IMR-90 (cell line): ENCODE measurements at regions not wholly inside any gene's neighbourhood (a gene's known extent, or its start where the extent isn't known, plus 50 kb on each side); places are given as distances from the start of the nearest gene placed in this dataset.

ENCODE experiments used
- ATAC-seq: fragments of 200-7000 bp; cut with Tn5 transposase; 2 replicates; pipeline ENCODE4 v1.9.1; 2020; ENCODE audit warnings: low read depth, mild to moderate bottlenecking, moderate library complexity
- BruUV-seq: library from RNA; stranded (reverse); fragments of 400-500 nt; replicated peaks from 2 replicates; lab custom pipeline; 2021; lab: Mats Ljungman, UMichigan
- CTCF ChIA-PET: fragments of 300-600 bp; formaldehyde crosslinking; extraction: SDS; loops from one replicate; lab custom pipeline; 2021; ENCODE audit warnings: antibody characterized with exemption; lab: Yijun Ruan, JAX
- POLR2A ChIA-PET: fragments of 300-600 bp; sonication (Branson Sonifier 250); formaldehyde crosslinking; loops from one replicate; lab custom pipeline; 2022; ENCODE audit warnings: antibody characterized with exemption; ENCODE audit not compliant: unreplicated experiment; lab: Charles Lee
- DNase-seq: peaks from one replicate; pipeline ENCODE4 v3.0.0; 2013
- H2AFZ ChIP-seq: replicated peaks from 2 replicates; pipeline ENCODE3; 2013; ENCODE audit warnings: low read length, mild to moderate bottlenecking; ENCODE audit not compliant: poor library complexity
- H2AK5ac ChIP-seq: 2 replicates; pipeline ENCODE4 v1.6.1; 2013; ENCODE audit warnings: low read depth, low read length, inconsistent platforms
- H2AK9ac ChIP-seq: replicated peaks from 2 replicates; pipeline ENCODE3; 2013; ENCODE audit warnings: mild to moderate bottlenecking, low read depth, low read length, moderate library complexity; ENCODE audit not compliant: poor library complexity
- H2BK120ac ChIP-seq: 2 replicates; pipeline ENCODE4 v1.6.1; 2013; ENCODE audit warnings: low read depth, low read length, inconsistent platforms
- H2BK15ac ChIP-seq: 3 replicates; pipeline ENCODE4 v1.6.1; 2013; ENCODE audit warnings: low read depth, low read length, inconsistent platforms
- H2BK20ac ChIP-seq: 2 replicates; pipeline ENCODE4 v1.6.1; 2013; ENCODE audit warnings: low read depth, mild to moderate bottlenecking, inconsistent platforms, low read length, moderate library complexity
- H2BK5ac ChIP-seq: 2 replicates; pipeline ENCODE4 v1.6.1; 2013; ENCODE audit warnings: mild to moderate bottlenecking, low read depth, low read length, inconsistent platforms; ENCODE audit not compliant: poor library complexity, severe bottlenecking
- H3K14ac ChIP-seq: replicated peaks from 2 replicates; pipeline ENCODE4 v1.6.1; 2013; ENCODE audit warnings: low read depth, low read length, inconsistent platforms
- H3K18ac ChIP-seq: 2 replicates; pipeline ENCODE4 v1.6.1; 2013; ENCODE audit warnings: low read depth, low read length, control low read depth
- H3K23ac ChIP-seq: 2 replicates; pipeline ENCODE4 v1.6.1; 2013; ENCODE audit warnings: low read depth, low read length, inconsistent platforms
- H3K27ac ChIP-seq: 2 replicates; pipeline ENCODE4 v1.5.1; 2013; ENCODE audit warnings: mild to moderate bottlenecking, control low read depth, low read length; ENCODE audit not compliant: insufficient read depth
- H3K27me3 ChIP-seq: 2 replicates; pipeline ENCODE4 v1.6.1; 2013; ENCODE audit warnings: low read length; ENCODE audit not compliant: control insufficient read depth, insufficient read depth
- H3K36me3 ChIP-seq: 2 replicates; pipeline ENCODE4 v1.6.1; 2013; ENCODE audit warnings: low read length, mixed read lengths; ENCODE audit not compliant: control insufficient read depth, insufficient read depth
- H3K4ac ChIP-seq: 2 replicates; pipeline ENCODE4 v1.6.1; 2013; ENCODE audit warnings: low read depth, low read length, inconsistent platforms
- H3K4me1 ChIP-seq: 2 replicates; pipeline ENCODE4 v1.6.1; 2013; ENCODE audit warnings: low read length, mixed read lengths; ENCODE audit not compliant: control insufficient read depth, insufficient read depth
- H3K4me2 ChIP-seq: 2 replicates; pipeline ENCODE4 v1.6.1; 2013; ENCODE audit warnings: low read depth, mild to moderate bottlenecking, control low read depth, low read length, moderate library complexity
- H3K4me3 ChIP-seq: 2 replicates; pipeline ENCODE4 v1.5.1; 2013; ENCODE audit warnings: low read depth, mild to moderate bottlenecking, control low read depth, low read length, moderate library complexity; ENCODE audit not compliant: insufficient read depth
- H3K56ac ChIP-seq: 2 replicates; pipeline ENCODE4 v1.6.1; 2013; ENCODE audit warnings: low read length, inconsistent platforms; ENCODE audit not compliant: insufficient read depth; ENCODE audit errors: extremely low read depth
- H3K79me1 ChIP-seq, 2 experiments: 2 replicates each; pipeline ENCODE4 v1.6.1; 2013; ENCODE audit warnings: low read length in 2 of 2, inconsistent platforms in 1 of 2, low read depth in 1 of 2
- H3K9ac ChIP-seq: 2 replicates; pipeline ENCODE4 v1.6.1; 2013; ENCODE audit warnings: low read depth, low read length, control low read depth
- H3K9me1 ChIP-seq: 2 replicates; pipeline ENCODE4 v1.6.1; 2013; ENCODE audit warnings: low read length, inconsistent platforms; ENCODE audit not compliant: insufficient read depth
- H3K9me3 ChIP-seq: 2 replicates; pipeline ENCODE4 v1.6.1; 2013; ENCODE audit warnings: low read length; ENCODE audit not compliant: control insufficient read depth, insufficient read depth
- H4K20me1 ChIP-seq: 2 replicates; pipeline ENCODE4 v1.6.1; 2013; ENCODE audit warnings: low read length, inconsistent platforms; ENCODE audit not compliant: insufficient read depth
- H4K5ac ChIP-seq: 2 replicates; pipeline ENCODE4 v1.6.1; 2013; ENCODE audit warnings: mild to moderate bottlenecking, low read depth, low read length, control low read depth
- H4K8ac ChIP-seq, 2 experiments: 2 replicates each; pipeline ENCODE4 v1.6.1; 2013; ENCODE audit warnings: low read depth in 2 of 2, low read length in 2 of 2, control low read depth in 1 of 2, inconsistent platforms in 1 of 2
- H4K91ac ChIP-seq: 2 replicates; pipeline ENCODE4 v1.6.1; 2013; ENCODE audit warnings: low read depth, low read length, inconsistent platforms; ENCODE audit not compliant: insufficient read depth
- BHLHE40 ChIP-seq: fragments of 150-350 bp; IDR thresholded peaks from 2 replicates; pipeline ENCODE4 v1.6.1; 2016; ENCODE audit warnings: mild to moderate bottlenecking, low read depth, low read length
- CEBPB ChIP-seq: IDR thresholded peaks from 2 replicates; pipeline ENCODE4 v1.6.1; 2012; ENCODE audit warnings: low read depth, low read length, improper control_type of control experiment
- FOS ChIP-seq: fragments of 150-350 bp; IDR thresholded peaks from 2 replicates; pipeline ENCODE4 v1.6.1; 2016; ENCODE audit warnings: low read depth, low read length
- MAFK ChIP-seq: IDR thresholded peaks from 2 replicates; pipeline ENCODE4 v1.6.1; 2012; ENCODE audit warnings: low read depth, low read length, improper control_type of control experiment
- MAZ ChIP-seq: IDR thresholded peaks from 2 replicates; pipeline ENCODE4 v1.6.1; 2012; ENCODE audit warnings: low read depth, mild to moderate bottlenecking, low read length, improper control_type of control experiment, moderate library complexity, borderline replicate concordance
- MXI1 ChIP-seq: IDR thresholded peaks from 2 replicates; pipeline ENCODE4 v1.6.1; 2012; ENCODE audit warnings: low read depth, mild to moderate bottlenecking, low read length, moderate library complexity, borderline replicate concordance
- POLR2A ChIP-seq: IDR thresholded peaks from 2 replicates; pipeline ENCODE4 v1.6.1; 2012; ENCODE audit warnings: mild to moderate bottlenecking, low read depth, low read length
- RCOR1 ChIP-seq: IDR thresholded peaks from 2 replicates; pipeline ENCODE4 v1.6.1; 2012; ENCODE audit warnings: mild to moderate bottlenecking, low read length, improper control_type of control experiment; ENCODE audit not compliant: insufficient replicate concordance
- RFX5 ChIP-seq: IDR thresholded peaks from 2 replicates; pipeline ENCODE4 v1.8.0; 2012; ENCODE audit warnings: low read depth, mild to moderate bottlenecking, low read length, moderate library complexity
- SMC3 ChIP-seq: fragments of 150-350 bp; IDR thresholded peaks from 2 replicates; pipeline ENCODE4 v1.6.1; 2016; ENCODE audit warnings: low read depth, mild to moderate bottlenecking, antibody characterized with exemption, low read length, moderate library complexity
- WGBS, 2 experiments: methylation state at CpG; one replicate each; pipeline versions ENCODE4 v1.1.5 to v1.1.7; 2013; ENCODE audit warnings: missing lambda C conversion rate in 2 of 2; ENCODE audit not compliant: insufficient read length in 1 of 2; ENCODE audit errors: extremely low coverage in 2 of 2; 5-methylcytosine and 5-hydroxymethylcytosine counted together
- dilution Hi-C: fragments of 300-500 bp; cut with HindIII; formaldehyde crosslinking; loops from one replicate; pipeline ENCODE4 v1.14.3; 2018; ENCODE audit warnings: low sequenced_read_pairs; ENCODE audit not compliant: unreplicated experiment
- in situ Hi-C: fragments of 300-500 bp; cut with MboI; formaldehyde crosslinking; loops from 3 replicates; pipeline ENCODE4 v1.14.3; 2019; ENCODE audit warnings: low sequenced_read_pairs, inconsistent platforms, mixed read lengths
- intact Hi-C: fragments of 100-400 bp; cut with micrococcal nuclease; formaldehyde crosslinking; loops from 2 replicates; pipeline ENCODE4 v1.10.0; 2022
- TF ChIP-seq, protein P1 (sequence below): fragments of 150-350 bp; IDR thresholded peaks from 2 replicates; pipeline ENCODE4 v1.6.1; 2017; ENCODE audit warnings: mild to moderate bottlenecking, antibody characterized with exemption, low read length, low read depth
- TF ChIP-seq, protein P2 (sequence below): fragments of 150-350 bp; IDR thresholded peaks from 2 replicates; pipeline ENCODE4 v1.6.1; 2016; ENCODE audit warnings: low read depth, mild to moderate bottlenecking, low read length, moderate library complexity, borderline replicate concordance

DNA sequence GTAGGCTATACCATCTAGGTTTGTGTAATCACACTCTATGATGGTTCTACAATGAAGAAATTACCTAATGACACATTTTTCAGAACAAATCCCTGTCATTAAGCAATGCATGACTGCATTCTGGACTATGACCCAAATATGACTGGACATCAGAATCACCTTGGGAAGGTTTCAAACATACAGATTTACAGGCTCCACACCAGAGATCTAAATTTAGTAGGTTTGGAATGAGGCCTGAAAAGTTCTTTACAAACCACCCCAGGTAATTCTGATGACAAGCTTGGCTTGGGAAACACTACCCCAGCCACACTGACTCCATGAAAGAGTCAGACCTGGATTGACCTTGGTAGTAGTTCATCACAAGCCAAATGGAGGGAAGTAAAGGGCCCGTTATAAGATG is 52.2 kb upstream of the NFE2L2 start:
- Histone ChIP-seq H3K79me1 (no peaks in the 10 kb centered on the region; a peak in 1 of 4 replicates), H4K20me1 (no peaks in the 10 kb centered on the region), H3K4me1 (peaks cover 7% of the 10 kb centered on the region), H3K18ac (no peak overlapping the region), H2BK5ac (no peak overlapping the region), H3K27ac (no peak overlapping the region), H3K4me2 (no peak overlapping the region), H3K36me3 (no peaks in the 10 kb centered on the region), H2BK15ac (no peak overlapping the region), H3K27me3 (no peaks in the 10 kb centered on the region), H2BK20ac (no peak overlapping the region), H3K14ac (no peak overlapping the region), H2AFZ (no peak overlapping the region), H3K9me1 (peaks cover 8% of the 10 kb centered on the region; the same call in 1 of the 2 replicates), H4K5ac (no peak overlapping the region), H2AK9ac (no peak overlapping the region), H2AK5ac (no peak overlapping the region), H3K4ac (no peak overlapping the region), H4K8ac (no peak overlapping the region), H3K23ac (no peak overlapping the region), H4K91ac (no peak overlapping the region), H3K56ac (no peak overlapping the region), H3K4me3 (no peak overlapping the region), H2BK120ac (no peak overlapping the region), H3K9ac (no peak overlapping the region), H3K9me3 (no peaks in the 10 kb centered on the region)
- ATAC-seq (no peak), DNase-seq (no peak)
- intact Hi-C loops (no loop called here), in situ Hi-C loops (no loop called here), dilution Hi-C loops (no loop called here)
- ChIA-PET POLR2A (no interaction called here), CTCF (no interaction called here)
- BruUV-seq: no TSS peak
- TF ChIP-seq, protein P1, sequence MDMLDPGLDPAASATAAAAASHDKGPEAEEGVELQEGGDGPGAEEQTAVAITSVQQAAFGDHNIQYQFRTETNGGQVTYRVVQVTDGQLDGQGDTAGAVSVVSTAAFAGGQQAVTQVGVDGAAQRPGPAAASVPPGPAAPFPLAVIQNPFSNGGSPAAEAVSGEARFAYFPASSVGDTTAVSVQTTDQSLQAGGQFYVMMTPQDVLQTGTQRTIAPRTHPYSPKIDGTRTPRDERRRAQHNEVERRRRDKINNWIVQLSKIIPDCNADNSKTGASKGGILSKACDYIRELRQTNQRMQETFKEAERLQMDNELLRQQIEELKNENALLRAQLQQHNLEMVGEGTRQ: no peak
- TF ChIP-seq RFX5 (no peak), BHLHE40 (no peak), MAFK (no peak), POLR2A (no peak), SMC3 (no peak), MXI1 (no peak), CEBPB (no peak), RCOR1 (no peak), MAZ (no peak), FOS (no peak)
- TF ChIP-seq, protein P2, sequence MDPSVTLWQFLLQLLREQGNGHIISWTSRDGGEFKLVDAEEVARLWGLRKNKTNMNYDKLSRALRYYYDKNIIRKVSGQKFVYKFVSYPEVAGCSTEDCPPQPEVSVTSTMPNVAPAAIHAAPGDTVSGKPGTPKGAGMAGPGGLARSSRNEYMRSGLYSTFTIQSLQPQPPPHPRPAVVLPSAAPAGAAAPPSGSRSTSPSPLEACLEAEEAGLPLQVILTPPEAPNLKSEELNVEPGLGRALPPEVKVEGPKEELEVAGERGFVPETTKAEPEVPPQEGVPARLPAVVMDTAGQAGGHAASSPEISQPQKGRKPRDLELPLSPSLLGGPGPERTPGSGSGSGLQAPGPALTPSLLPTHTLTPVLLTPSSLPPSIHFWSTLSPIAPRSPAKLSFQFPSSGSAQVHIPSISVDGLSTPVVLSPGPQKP: no peak
- WGBS, 2 experiments: no CpG with 5 or more reads among the region's 1 CpG
